Osteoblast (primary cell): ENCODE measurements at regions not wholly inside any gene's neighbourhood (a gene's known extent, or its start where the extent isn't known, plus 50 kb on each side); places are given as distances from the start of the nearest gene placed in this dataset.
A peak's percentile ranks its signal among the peaks of the same experiment; 100 is the strongest.

Experiments used
- DNase-seq: peaks from one replicate; pipeline ENCODE4 v3.0.0; 2011; ENCODE audit warnings: low spot score, mixed read lengths; ENCODE audit not compliant: insufficient read length; ENCODE audit errors: missing footprints
- H2AFZ ChIP-seq: 2 replicates; pipeline ENCODE4 v1.6.0; 2011; ENCODE audit warnings: mild to moderate bottlenecking, low read length
- H3K27ac ChIP-seq: 2 replicates; pipeline ENCODE4 v1.5.1; 2011; ENCODE audit warnings: mild to moderate bottlenecking, low read depth, low read length, moderate library complexity
- H3K27me3 ChIP-seq: 2 replicates; pipeline ENCODE4 v1.6.0; 2012; ENCODE audit warnings: mild to moderate bottlenecking, control low read depth, inconsistent platforms, low read length, moderate library complexity; ENCODE audit not compliant: insufficient read depth
- H3K36me3 ChIP-seq: 2 replicates; pipeline ENCODE4 v1.5.1; 2011; ENCODE audit warnings: mild to moderate bottlenecking, low read length, control low read depth, moderate library complexity; ENCODE audit not compliant: insufficient read depth
- H3K4me1 ChIP-seq: 2 replicates; pipeline ENCODE4 v1.5.1; 2011; ENCODE audit warnings: mild to moderate bottlenecking, low read length, control low read depth, moderate library complexity; ENCODE audit not compliant: insufficient read depth
- H3K4me2 ChIP-seq: 2 replicates; pipeline ENCODE4 v1.6.0; 2011; ENCODE audit warnings: mild to moderate bottlenecking, low read length; ENCODE audit not compliant: insufficient read depth
- H3K4me3 ChIP-seq: fragments of 200-600 bp; sonication (generic); 3 replicates; pipeline ENCODE4 v1.5.1; 2012; ENCODE audit warnings: mild to moderate bottlenecking, low read length, inconsistent platforms; ENCODE audit not compliant: insufficient read depth
- H3K79me2 ChIP-seq: 2 replicates; pipeline ENCODE4 v1.6.0; 2012; ENCODE audit warnings: mild to moderate bottlenecking, low read length, control low read depth, inconsistent platforms; ENCODE audit not compliant: insufficient read depth
- H3K9me3 ChIP-seq: 2 replicates; pipeline ENCODE4 v1.5.1; 2011; ENCODE audit warnings: low read depth, low read length, control low read depth
- H4K20me1 ChIP-seq: 2 replicates; pipeline ENCODE4 v1.6.0; 2012; ENCODE audit warnings: mild to moderate bottlenecking, low read length, control low read depth; ENCODE audit not compliant: insufficient read depth
- TF ChIP-seq, protein P1 (sequence below): IDR thresholded peaks from 2 replicates; pipeline ENCODE4 v1.5.1; 2011; ENCODE audit warnings: mild to moderate bottlenecking, low read depth, low read length, moderate library complexity; ENCODE audit errors: extremely low read depth

DNA sequence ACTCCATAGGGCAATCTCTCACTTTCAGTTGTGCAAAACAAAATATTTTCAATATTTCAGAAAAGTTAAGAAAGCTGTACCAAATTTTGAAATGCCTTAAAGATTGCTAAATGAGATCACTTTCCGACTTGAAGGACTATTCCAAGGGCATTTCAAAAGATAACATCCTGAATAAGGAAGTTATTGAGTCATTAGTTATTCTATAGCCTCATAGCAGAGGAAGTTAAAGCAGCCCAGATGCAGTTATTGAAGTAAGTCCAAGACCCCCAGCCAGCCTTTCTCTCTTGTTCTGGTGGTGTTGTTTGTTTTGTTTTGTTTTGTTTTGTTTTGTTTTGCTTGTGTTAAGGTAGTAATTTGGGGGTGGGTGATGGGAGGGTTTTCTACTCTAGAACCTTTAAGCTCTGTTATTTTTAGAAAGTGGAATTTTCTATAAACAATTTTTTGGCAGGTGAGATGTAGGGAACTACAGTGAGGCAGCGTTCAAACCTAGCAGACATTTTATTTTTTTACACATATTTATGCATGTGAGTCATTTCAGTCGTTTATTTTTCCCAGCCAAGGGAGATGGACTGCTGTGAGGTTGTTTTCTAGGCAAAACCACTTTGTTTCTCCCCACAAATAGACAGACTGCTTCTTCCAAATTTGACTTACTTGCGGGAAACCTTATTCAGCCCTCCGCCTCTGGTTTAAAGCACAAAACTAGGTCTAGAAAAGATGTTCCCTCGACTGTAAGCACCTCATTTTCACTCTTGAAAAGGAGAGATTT lies 216.3 kb upstream of the ARPP21 start:
- H4K20me1 ChIP-seq, result no peaks in the 10 kb centered on the region
- H3K79me2 ChIP-seq, result no peaks in the 10 kb centered on the region
- peak overlapping the region; percentile 49 for H2AFZ ChIP-seq
- H3K9me3 ChIP-seq, result peaks cover 2% of the 10 kb centered on the region
- H3K27me3 ChIP-seq, result no peaks in the 10 kb centered on the region
- peak overlapping the region; percentile 15 for H3K4me2 ChIP-seq
- no peak overlapping the region for H3K27ac ChIP-seq
- H3K4me3 ChIP-seq, result no peak overlapping the region
- no peak for DNase-seq
- H3K36me3 ChIP-seq, result no peaks in the 10 kb centered on the region
- TF ChIP-seq, protein P1, sequence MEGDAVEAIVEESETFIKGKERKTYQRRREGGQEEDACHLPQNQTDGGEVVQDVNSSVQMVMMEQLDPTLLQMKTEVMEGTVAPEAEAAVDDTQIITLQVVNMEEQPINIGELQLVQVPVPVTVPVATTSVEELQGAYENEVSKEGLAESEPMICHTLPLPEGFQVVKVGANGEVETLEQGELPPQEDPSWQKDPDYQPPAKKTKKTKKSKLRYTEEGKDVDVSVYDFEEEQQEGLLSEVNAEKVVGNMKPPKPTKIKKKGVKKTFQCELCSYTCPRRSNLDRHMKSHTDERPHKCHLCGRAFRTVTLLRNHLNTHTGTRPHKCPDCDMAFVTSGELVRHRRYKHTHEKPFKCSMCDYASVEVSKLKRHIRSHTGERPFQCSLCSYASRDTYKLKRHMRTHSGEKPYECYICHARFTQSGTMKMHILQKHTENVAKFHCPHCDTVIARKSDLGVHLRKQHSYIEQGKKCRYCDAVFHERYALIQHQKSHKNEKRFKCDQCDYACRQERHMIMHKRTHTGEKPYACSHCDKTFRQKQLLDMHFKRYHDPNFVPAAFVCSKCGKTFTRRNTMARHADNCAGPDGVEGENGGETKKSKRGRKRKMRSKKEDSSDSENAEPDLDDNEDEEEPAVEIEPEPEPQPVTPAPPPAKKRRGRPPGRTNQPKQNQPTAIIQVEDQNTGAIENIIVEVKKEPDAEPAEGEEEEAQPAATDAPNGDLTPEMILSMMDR, result no peak
- no peaks in the 10 kb centered on the region for H3K4me1 ChIP-seq

DNA sequence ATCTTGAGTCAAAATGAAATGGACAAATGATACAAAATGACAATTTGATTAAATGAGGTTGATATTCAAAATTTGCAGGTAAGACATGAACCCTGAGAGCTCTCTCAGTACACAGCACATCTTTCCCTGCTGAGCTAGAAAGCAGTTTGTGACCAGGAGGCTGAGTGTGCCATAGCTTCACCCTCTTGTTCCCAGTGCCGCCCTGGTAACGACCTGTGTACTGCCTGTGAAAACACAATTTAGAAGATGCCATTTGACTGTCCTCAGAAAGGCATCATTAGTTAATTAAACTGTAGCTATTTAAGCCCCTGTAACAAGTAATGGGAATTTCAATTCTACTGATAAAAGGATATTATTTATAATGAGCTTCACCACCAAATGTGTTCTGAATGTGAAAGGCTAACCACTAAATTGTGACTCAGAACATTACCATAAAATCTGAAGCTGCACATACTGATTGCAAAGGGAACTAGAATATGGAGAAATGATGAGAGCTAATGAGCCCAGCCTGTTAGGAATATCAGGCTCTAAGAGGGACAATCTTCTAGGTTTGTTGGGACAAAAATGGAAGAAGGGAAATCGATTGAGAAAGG lies 212.9 kb upstream of the ARPP21 start:
- no peak for DNase-seq
- Histone ChIP-seq H3K4me3 (no peak overlapping the region), H3K79me2 (no peaks in the 10 kb centered on the region), H3K27ac (no peak overlapping the region), H4K20me1 (no peaks in the 10 kb centered on the region), H2AFZ (no peak overlapping the region), H3K36me3 (no peaks in the 10 kb centered on the region), H3K4me1 (no peaks in the 10 kb centered on the region), H3K4me2 (no peak overlapping the region), H3K27me3 (no peaks in the 10 kb centered on the region), H3K9me3 (peaks cover 2% of the 10 kb centered on the region)
- TF ChIP-seq, protein P1, result no peak

- Histone ChIP-seq H3K36me3 (no peaks in the 10 kb centered on the region), H3K9me3 (no peaks in the 10 kb centered on the region), H3K4me2 (no peak overlapping the region), H3K27ac (no peak overlapping the region), H3K4me3 (no peak overlapping the region), H3K4me1 (no peaks in the 10 kb centered on the region), H3K79me2 (no peaks in the 10 kb centered on the region), H4K20me1 (no peaks in the 10 kb centered on the region), H3K27me3 (no peaks in the 10 kb centered on the region), H2AFZ (no peak overlapping the region)
- TF ChIP-seq, protein P1, result no peak
- no peak for DNase-seq
Measured at GRCh38 chr3:35437381-35437780, 201.9 kb upstream of the ARPP21 start.

DNA sequence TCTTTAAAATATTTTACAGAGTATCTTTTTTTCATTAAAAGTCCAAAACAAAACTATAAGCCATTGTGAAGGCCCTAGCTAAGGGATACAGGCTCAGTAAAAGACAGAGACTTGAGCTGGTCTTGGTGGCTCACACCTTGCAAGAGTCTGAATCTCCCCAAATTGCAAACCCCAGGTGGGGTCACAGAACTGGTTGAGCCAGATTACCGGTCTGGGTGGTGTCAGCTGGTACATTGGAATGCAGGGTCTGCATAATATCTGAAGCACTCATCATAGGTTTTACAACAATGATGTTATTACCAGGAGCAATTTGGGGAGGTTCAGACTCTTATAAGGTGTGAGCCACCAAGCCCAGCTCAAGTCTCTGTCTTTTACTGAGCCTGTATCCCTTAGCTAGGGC lies 201.2 kb upstream of the ARPP21 start:
- DNase-seq, result no peak
- no peak overlapping the region for H3K27ac ChIP-seq
- no peaks in the 10 kb centered on the region for H3K9me3 ChIP-seq
- no peaks in the 10 kb centered on the region for H3K36me3 ChIP-seq
- H3K79me2 ChIP-seq, result no peaks in the 10 kb centered on the region
- H3K4me1 ChIP-seq, result no peaks in the 10 kb centered on the region
- H3K4me3 ChIP-seq, result no peak overlapping the region
- TF ChIP-seq, protein P1, result no peak
- no peak overlapping the region for H3K4me2 ChIP-seq
- no peaks in the 10 kb centered on the region for H4K20me1 ChIP-seq
- no peak overlapping the region for H2AFZ ChIP-seq
- no peaks in the 10 kb centered on the region for H3K27me3 ChIP-seq
